GM18907 (cell line): ENCODE measurements at regions not wholly inside any gene's neighbourhood (a gene's known extent, or its start where the extent isn't known, plus 50 kb on each side); places are given as distances from the start of the nearest gene placed in this dataset.

Experiments used
- ATAC-seq: cut with Tn5 transposase; IDR thresholded peaks from one replicate; pipeline ENCODE4 v1.9.1; 2021; ENCODE audit warnings: mild to moderate bottlenecking, moderate library complexity; ENCODE audit not compliant: unreplicated experiment

DNA sequence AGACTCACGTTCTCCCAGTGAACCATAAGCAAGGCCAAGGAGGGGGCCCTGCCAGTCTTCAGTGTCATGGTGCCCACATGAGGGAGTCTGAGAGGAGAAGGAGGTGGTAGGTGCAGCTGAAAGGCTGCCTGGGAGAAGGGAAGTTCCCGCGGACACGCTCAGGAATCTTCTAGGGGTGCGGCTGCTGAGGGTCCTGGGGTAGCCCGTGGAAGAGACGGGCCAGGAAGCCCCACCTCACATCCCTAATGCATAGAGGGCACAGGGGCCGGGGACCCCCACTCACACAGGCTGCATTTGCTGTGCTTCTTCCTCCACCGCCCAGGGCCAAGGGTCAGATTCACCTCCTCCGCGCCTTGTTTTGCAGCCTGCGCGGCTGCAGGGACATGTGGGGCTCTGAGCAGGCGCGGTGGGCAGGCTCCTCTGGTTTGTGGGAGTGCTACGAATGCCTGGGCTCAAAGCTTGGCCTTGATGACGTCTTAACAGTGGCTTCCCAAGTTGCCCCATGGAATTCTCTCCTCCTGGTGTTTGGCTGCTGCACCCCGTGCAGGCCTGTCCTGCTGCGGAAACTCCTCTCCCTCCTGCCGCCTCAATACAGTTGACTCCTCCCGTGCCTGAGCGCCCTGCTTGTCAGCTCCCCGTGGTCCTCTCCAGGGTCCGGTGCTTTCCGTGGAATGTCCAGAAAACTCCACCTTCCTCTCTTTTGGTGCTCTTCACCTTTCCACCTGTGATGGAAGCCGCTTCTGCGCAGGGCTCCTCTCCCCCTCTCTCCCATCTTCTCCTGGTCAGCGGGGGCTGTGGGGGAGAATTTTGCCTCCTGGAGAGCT is 95.7 kb downstream of the VAPA start:
- ATAC-seq = no peak

DNA sequence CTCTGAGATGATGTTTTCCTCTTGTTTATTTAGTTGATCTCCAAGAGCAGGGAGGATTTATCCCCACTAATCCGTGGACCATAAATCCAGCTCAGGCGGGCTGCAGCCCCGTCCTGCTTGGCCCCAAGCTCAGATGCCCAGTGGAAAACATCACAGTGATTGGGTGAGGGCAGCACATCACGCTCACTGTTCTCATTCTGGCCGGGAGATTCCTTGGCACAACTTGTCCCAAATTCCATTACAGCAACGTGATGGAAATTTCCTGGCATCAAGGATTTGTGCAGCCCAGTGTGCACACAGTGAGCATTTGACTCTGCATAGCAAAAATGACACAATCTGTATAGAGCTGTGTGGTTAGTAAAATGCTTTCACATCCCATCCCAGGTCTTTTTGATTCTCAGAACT is 96.8 kb downstream of the VAPA start:
- no peak for ATAC-seq

DNA sequence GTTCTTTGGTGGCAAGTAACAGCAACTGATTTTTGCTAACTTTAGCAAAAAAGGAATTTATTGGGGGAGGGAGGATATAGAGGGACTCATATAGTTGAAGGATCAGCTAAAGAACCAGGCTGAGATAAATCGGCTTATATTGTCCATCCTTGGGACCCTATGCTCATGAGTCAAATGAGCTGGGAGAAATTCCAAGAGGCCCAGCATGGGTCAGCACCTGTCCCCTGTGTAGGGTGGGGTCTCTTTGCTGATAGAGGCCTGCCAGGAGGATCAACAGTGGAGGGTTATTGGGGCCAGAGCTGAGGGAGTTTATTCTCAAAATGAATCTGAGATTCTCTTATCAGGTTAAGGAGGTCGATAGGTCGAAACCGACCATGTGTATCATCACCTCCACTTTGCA is 97.2 kb downstream of the VAPA start:
- no peak for ATAC-seq

DNA sequence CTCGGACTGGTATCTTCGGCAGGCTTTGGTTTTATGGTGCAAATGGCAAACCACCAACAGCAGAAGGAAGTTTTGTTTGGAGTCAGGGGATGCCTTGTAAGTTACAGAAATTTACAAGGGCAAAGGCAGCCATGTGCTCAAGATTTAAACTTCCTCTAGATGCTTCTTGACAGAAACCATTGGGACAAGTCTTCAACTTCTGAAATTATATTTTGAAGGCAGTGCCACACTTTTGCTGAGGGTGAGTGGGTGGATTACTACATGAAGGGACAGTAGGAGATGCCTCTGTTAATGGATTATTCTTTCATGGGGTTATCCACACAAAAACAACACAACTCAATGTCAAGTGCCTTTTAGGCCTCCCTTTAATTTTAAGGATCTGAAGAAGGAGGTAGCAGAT is 97.9 kb downstream of the VAPA start:
- ATAC-seq = no peak

DNA sequence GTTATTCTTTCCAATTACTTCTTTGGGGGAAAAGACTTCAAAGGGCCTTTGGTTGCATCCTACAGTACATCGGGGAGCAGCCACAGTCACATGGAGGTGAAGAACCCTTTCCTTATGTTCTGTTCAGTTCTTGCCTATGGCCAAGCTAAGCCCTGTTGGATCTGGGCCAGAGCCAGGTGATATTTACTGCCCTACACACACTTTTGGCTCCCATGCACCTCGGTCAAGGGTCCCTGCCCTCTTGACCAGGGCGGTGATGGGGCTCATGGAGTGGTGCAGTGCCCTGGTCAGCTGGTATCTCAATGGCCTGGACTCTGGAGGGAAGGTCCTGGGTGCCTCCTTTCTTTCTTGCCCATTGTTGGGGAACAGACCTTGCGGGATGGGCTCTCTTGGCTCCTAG is 98.7 kb downstream of the VAPA start:
- no peak for ATAC-seq

DNA sequence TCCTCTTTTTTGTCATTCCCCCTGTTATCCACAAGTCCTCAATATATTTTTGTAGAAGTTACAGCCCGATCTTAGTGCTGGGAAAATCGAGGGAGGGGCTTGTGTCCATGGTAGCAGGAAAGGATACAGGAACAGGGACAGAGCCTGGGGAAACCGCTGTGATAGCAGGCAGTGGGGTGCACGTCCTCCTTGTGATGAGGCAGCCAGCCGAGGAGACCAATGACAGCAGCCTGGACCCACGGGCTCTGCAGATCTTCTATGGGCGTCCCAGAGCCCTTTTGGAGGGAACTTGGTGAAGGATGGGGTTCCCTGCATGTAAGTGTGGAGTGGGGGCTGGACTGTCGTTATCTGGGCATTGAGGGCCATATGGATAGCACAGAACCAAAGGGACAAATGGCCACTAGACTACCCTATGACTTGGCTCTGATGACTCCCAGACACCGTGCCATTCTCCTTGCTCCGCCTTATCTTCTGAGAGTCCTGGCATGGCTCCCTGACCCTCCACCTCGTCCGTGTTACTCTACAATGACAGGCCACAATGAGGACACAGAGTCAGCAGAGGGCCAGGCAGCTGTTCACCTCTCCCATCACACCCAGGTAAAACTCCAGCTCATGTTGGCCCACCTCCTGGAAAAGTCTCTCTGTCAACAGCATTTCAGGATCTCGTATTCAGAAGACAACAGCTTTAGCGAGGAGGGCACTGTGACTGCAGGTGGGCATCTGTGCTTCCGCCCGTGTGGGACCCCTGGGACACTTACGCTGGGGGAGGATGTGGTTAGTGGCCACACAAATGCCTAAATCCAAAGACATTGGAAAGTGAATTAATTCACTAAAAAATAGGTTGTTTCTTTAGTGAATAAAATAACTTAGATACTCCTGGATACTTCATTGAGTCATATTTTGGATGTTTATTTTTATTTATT is 100.1 kb downstream of the VAPA start:
- no peak for ATAC-seq

DNA sequence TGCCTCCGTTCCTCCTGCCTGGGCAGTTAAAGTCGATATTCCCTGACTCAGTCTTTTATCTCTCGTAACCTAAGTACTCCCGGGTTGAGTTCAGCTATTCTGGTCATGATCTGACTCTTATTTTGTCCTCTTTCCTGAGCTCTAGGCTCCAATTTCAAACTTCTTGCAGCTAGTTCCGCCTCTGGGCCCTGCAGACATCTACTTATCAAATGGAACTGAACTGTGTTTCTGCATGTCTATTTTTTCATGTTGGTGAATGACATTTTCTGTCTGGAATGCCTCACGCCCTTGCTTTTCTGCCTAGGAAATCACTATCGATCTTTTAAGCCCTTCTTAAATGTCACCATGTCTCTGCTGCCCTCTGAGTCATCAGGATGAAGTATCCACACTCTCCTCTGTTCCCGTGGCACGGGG is 101.5 kb downstream of the VAPA start:
- no peak for ATAC-seq

DNA sequence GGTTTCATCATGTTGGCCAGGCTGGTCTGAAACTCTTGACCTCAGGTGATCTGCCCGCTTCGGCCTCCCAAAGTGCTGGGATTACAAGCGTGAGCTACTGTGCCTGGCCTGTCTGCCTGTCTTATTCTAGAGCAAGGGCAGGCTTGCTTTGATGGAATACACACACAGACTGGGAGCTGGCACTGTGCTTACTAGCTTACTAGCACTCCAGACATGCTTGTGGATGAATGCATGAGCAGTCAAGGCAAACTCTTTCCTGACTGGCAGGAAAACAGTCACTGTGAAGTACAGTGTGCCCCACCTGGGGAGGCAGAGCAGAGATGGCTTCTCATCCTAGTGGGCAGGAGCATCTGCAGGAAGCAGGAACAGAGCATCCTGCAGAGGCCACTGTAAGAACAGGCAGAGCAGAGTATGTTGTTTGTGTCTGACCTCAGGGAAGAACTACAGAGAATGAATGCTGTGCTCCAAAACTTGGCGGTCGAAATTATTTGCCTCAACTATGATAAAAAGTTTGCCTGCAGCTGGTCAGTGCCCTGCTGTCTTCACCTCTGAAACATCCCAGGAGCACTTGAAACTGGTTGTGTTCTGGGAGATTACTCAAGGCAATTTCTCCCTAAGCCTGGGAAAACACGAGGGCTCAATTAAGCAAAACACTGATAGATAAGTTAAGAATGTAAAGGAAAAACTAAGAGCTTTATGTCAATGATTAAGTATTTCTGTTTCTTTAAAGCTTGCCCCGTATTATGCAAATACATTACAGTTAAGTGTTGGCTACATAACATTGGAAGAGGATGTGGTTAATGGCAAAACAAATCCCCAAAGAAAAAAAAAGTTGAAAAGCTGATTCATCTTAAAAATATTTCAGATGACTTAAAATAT is 102.4 kb downstream of the VAPA start:
- ATAC-seq = peak; percentile 47

DNA sequence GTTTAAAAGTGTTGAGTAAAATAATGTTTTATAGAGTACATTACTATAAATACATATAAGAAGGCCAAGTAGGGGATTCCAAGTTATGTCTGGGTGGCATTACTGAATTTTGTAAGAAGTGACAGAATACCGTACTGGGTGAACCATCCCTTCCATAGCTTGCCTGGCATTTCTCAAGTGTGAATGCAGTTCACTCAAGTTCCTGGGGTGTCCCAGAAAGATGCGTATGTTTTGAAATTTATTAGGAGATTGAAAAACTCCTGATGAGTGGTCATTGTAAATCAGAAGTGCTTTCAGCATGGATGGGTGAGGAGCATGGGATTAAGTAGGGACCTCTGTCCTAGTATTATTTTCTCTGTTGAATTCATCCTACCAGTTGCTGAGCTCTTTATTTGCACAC is 103.2 kb downstream of the VAPA start:
- ATAC-seq = no peak

DNA sequence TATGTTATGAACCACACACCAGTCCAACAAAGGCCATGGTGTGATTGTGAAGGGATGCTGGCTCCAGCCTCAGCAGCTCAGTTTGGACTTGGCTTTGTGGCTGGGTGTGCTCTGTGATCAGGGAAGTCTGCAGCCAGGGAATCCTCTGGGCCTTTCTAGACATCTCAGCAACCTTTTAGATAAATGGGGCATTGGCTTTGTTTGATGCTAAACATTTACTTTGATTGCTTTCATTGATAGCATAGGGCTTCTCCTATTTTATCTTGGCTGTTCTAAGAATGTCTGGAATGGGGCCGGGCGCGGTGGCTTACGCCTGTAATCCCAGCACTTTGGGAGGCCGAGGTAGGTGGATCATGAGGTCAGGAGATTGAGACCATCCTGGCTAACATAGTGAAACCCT is 104.5 kb downstream of the VAPA start:
- no peak for ATAC-seq

DNA sequence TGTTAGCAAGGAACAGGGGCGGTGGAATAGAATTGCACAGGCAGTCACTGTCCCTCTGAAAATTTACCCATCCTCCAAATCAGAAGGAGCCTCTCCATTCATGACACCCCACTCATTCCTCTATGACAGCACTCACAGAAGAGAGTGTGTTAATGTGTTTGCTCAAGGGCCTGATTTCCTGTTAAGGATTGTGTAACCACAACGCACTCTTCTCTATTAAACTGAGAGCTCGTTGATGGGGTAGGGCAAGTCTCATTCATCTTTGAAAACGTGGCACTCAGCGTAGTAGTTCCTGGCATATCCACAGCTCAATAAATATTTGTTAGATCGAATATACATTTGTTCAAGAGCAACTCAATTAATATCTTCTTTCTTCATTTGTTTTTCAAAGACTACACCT is 106.4 kb downstream of the VAPA start:
- no peak for ATAC-seq

DNA sequence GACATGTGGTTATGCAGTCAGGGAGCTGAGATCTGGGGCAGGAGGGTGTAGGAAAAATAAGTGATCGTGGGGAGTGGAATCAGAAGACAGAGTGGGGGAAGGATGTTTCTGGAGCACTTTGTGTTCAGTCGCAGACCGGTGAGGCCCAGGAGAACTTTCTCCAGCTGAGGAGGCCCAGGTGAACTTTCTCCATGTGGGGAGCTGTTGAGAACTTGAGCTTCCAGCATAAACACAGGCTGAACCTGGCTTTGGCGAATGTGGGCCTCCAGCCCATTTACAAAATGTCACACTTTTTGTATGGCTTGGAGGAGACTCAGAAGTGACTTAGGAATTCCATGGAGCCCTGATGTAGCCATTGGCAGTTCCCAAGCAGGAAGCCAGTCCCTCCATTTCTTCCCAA is 108.5 kb downstream of the VAPA start:
- ATAC-seq = no peak

DNA sequence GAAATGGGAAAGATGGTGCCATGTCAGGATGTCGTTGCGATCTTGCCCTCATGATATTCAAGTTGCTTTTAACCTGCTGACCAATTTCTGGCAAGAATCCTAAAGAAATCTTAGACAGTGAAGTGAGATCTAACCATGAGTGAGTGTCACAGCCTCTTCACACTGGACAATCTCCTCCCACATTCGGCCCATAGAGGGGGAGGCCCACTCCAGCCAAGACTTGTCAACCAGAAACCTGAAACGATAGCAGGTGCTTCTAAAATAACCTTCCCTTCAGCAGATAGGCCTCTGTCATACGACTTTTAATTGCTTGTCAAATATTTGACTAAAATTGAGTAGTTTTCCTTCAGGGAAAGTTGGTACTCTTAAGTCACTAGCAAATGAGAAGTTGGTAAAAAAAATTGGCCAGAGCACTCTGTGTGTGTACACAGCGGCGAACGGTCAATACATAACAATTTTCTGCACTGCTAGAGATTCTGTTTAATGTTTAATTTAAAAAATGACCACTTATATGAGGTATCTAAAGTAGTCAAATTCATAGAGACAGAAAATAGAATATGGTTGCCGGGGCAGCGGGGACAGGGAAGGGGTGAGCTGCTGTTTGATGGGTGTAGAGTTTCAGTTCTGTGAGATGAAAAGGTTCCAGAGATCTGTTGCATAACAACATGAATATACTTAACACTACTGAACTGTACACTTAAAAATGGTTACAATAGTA is 110.2 kb downstream of the VAPA start:
- ATAC-seq = no peak

DNA sequence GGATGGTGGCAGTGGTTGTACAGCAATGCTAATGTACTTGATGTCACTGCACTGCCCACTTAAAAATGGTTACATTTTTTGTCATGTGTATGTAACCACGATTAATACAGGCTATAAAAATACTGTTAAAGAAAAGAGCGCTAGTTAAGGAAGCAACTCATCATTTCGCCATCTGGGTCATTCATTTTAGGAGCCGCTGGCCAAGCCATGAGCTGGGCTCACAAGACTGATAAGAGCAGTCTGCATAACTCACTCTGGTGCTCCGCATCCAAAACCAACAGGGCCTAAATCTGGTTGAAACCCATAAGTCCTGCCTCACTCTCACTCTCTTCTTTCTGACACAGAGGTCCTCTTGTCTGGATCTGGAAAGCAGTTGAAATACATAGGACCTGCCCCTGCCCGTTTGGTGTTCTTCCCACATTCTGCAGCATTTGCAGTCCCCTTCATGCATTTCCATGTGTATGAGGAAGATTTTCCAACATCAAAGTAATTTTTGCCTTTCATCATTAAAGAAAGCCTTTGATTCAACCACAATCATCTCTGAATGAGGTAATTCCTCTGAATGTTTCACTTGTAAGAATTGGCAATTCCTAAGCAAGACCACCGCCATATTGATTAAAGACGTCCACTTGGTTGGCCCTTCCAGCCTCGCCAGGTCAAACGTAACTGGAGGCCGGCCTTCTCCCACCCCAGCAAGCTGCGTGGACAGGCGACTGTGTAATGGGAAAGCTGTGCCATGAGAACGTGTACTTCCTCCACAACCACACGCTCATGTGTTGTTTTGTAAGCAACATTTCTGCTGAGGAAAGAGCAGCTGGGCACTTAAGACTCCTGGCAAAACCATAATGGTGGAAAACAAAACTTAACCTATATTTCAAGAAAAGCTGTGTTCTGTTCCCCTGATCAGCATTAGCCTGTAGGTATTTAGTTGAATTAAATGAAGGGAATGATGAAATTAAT is 112.2 kb downstream of the VAPA start:
- no peak for ATAC-seq

DNA sequence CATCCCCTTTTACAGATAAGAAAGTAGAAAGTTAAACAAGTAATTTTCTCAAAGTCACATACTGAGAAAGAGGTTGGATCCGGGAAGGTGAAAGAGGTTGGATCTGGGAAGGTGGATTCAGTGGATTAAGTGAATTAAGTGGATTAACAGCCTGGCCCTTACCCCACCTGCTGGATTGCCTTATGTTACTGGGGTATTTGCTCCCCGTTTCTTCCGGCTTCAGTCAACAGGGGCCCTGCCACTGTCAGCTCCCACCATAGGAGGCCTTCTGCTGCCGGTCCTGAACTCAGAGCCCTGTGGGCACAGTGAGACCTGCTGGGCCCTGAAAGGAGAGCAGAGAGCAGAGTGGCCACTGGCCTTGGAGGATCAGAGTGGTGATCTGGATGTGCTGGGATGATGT is 113.2 kb downstream of the VAPA start:
- no peak for ATAC-seq

DNA sequence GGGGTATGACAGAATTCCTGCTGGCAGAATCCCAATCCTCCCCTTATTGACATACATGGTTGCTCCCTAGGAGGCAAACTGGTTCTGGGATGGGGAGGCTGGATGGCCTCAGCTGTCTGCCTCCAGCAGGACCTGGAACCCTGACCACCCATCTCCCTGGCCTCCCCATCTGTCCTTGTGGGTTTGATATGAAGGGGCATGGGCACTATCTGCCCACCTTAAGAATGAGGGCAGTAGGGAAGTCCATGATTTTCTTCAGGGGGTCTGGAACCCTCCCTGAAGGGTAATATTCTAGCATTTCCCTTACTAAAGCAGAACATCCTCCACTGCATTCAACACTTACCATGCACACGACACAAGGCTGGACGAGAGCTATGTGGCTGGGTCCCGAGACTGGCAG is 113.6 kb downstream of the VAPA start:
- no peak for ATAC-seq

DNA sequence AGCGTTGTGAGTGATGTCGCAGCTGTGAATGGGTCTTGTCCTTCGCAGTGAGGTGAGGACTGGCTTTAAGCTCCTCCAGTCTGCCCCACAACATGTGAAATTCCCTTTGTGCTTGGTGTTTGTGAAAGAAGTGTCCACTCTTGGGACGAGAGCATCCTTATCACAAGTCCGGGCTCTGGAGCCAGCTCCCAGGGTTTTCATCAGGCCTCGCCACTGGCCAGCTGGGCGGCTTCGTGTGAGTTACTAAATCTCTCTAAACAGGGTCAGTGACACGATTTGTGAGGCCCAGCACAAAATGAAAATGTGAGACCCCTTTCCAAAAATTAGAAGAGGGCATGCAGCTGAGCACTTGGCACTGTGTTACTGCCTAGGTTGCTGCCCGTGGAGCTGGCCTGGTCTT is 115.9 kb downstream of the VAPA start:
- no peak for ATAC-seq

DNA sequence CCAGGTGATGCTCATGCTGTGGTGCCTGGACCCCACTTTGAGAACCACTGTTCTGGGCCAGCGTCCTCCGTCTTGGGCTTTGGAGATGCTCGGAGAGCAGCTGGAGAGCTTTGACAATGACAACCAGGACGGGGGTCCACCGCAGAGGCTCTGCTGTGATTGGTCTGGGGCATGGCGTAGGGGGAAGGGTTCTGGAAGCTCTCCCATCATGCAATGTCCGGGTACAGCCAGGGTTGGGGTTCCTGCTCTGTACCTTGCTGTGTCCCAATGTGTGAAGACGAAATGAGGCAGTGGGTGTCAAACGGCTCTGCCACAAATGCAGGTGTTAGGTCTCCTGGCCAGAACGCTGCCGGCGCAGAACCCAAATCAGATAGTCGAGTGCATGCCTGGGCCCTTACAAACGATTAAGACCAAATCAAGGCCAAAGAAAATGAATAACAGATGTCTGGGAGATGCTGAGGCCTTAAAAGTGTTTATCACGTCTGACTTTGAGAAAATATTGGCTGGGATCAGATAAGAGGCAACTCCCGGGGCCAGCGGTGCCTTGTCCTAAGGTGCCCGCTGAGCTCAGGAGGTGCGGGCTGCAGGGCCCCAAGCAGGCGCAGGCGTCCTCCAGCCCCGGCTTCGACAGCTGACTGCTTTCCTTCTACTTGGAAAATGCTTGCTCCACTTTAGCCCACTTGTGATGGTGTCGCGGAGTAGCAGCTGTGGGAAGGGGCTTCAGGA is 117.2 kb downstream of the VAPA start:
- no peak for ATAC-seq
